H1 (cell line): ENCODE measurements at regions not wholly inside any gene's neighbourhood (a gene's known extent, or its start where the extent isn't known, plus 50 kb on each side); places are given as distances from the start of the nearest gene placed in this dataset.

ENCODE experiments used
- ASH2L ChIP-seq: fragments of 200-600, 300-600 bp; sonication (generic); IDR thresholded peaks from one replicate; pipeline ENCODE4 v1.7.1; 2017; ENCODE audit warnings: low read length
- BRCA1 ChIP-seq: IDR thresholded peaks from 2 replicates; pipeline ENCODE4 v1.6.1; 2012; ENCODE audit warnings: low read depth, low read length, improper control_type of control experiment
- CEBPB ChIP-seq: IDR thresholded peaks from 2 replicates; pipeline ENCODE4 v1.6.1; 2012; ENCODE audit warnings: low read depth, low read length
- CTCF ChIP-seq, 3 experiments: IDR thresholded peaks; 1 replicate in 2 of 3; 2 replicates in 1 of 3; pipeline versions ENCODE4 v1.5.1 to v1.6.1; 2011; ENCODE audit warnings: low read length in 3 of 3, mild to moderate bottlenecking in 3 of 3, inconsistent platforms in 2 of 3, low read depth in 1 of 3, moderate library complexity in 1 of 3; ENCODE audit not compliant: insufficient read depth in 1 of 3; ENCODE audit errors: control extremely low read depth in 1 of 3
- RXRA ChIP-seq: IDR thresholded peaks from 2 replicates; pipeline ENCODE4 v1.6.1; 2011; ENCODE audit warnings: low read depth, mild to moderate bottlenecking, low read length, moderate library complexity; ENCODE audit not compliant: insufficient read depth
- SP1 ChIP-seq: IDR thresholded peaks from 2 replicates; pipeline ENCODE4 v1.6.1; 2011; ENCODE audit warnings: low read depth, low read length
- TF ChIP-seq, protein P1 (sequence below): fragments of 300-600 bp; sonication (generic); IDR thresholded peaks from 2 replicates; pipeline ENCODE4 v1.7.1; 2012; ENCODE audit warnings: low read length, moderate library complexity, mild to moderate bottlenecking, inconsistent platforms; ENCODE audit not compliant: insufficient replicate concordance

DNA sequence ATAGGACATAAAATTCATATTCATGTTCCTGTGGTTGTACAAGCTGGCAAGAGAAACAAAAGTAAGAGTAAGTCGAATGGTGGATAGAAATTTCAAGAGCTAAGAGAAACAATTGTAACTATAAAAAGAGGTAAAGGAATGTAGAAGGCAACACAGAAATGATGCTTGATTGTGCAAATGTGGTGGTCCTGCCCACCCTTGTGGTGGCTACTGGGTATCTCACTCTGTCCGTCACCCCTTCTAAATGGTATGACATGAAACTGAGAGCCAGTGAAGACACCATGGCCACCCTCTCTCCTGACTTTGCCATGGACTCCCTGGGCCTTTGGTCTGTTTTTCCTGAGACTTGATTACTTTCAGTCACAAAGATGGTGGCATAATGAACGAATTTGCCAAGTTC lies 925.9 kb upstream of the SLITRK6 start (continued):
- TF ChIP-seq ASH2L = no peak
- TF ChIP-seq, protein P1, sequence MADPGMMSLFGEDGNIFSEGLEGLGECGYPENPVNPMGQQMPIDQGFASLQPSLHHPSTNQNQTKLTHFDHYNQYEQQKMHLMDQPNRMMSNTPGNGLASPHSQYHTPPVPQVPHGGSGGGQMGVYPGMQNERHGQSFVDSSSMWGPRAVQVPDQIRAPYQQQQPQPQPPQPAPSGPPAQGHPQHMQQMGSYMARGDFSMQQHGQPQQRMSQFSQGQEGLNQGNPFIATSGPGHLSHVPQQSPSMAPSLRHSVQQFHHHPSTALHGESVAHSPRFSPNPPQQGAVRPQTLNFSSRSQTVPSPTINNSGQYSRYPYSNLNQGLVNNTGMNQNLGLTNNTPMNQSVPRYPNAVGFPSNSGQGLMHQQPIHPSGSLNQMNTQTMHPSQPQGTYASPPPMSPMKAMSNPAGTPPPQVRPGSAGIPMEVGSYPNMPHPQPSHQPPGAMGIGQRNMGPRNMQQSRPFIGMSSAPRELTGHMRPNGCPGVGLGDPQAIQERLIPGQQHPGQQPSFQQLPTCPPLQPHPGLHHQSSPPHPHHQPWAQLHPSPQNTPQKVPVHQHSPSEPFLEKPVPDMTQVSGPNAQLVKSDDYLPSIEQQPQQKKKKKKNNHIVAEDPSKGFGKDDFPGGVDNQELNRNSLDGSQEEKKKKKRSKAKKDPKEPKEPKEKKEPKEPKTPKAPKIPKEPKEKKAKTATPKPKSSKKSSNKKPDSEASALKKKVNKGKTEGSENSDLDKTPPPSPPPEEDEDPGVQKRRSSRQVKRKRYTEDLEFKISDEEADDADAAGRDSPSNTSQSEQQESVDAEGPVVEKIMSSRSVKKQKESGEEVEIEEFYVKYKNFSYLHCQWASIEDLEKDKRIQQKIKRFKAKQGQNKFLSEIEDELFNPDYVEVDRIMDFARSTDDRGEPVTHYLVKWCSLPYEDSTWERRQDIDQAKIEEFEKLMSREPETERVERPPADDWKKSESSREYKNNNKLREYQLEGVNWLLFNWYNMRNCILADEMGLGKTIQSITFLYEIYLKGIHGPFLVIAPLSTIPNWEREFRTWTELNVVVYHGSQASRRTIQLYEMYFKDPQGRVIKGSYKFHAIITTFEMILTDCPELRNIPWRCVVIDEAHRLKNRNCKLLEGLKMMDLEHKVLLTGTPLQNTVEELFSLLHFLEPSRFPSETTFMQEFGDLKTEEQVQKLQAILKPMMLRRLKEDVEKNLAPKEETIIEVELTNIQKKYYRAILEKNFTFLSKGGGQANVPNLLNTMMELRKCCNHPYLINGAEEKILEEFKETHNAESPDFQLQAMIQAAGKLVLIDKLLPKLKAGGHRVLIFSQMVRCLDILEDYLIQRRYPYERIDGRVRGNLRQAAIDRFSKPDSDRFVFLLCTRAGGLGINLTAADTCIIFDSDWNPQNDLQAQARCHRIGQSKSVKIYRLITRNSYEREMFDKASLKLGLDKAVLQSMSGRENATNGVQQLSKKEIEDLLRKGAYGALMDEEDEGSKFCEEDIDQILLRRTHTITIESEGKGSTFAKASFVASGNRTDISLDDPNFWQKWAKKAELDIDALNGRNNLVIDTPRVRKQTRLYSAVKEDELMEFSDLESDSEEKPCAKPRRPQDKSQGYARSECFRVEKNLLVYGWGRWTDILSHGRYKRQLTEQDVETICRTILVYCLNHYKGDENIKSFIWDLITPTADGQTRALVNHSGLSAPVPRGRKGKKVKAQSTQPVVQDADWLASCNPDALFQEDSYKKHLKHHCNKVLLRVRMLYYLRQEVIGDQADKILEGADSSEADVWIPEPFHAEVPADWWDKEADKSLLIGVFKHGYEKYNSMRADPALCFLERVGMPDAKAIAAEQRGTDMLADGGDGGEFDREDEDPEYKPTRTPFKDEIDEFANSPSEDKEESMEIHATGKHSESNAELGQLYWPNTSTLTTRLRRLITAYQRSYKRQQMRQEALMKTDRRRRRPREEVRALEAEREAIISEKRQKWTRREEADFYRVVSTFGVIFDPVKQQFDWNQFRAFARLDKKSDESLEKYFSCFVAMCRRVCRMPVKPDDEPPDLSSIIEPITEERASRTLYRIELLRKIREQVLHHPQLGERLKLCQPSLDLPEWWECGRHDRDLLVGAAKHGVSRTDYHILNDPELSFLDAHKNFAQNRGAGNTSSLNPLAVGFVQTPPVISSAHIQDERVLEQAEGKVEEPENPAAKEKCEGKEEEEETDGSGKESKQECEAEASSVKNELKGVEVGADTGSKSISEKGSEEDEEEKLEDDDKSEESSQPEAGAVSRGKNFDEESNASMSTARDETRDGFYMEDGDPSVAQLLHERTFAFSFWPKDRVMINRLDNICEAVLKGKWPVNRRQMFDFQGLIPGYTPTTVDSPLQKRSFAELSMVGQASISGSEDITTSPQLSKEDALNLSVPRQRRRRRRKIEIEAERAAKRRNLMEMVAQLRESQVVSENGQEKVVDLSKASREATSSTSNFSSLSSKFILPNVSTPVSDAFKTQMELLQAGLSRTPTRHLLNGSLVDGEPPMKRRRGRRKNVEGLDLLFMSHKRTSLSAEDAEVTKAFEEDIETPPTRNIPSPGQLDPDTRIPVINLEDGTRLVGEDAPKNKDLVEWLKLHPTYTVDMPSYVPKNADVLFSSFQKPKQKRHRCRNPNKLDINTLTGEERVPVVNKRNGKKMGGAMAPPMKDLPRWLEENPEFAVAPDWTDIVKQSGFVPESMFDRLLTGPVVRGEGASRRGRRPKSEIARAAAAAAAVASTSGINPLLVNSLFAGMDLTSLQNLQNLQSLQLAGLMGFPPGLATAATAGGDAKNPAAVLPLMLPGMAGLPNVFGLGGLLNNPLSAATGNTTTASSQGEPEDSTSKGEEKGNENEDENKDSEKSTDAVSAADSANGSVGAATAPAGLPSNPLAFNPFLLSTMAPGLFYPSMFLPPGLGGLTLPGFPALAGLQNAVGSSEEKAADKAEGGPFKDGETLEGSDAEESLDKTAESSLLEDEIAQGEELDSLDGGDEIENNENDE = no peak
- no peak for TF ChIP-seq RXRA
- no peak for TF ChIP-seq SP1
- TF ChIP-seq CTCF (IDR thresholded peaks at IDR 0.05; ENCODE audit: control extremely low read depth in 1 of 3, insufficient read depth in 1 of 3, low read depth in 1 of 3, low read length in 3 of 3) = peak; percentile 60 to 79 (median 65)
- TF ChIP-seq CEBPB = no peak
- TF ChIP-seq BRCA1 = no peak
